Uterus (tissue), 3 donors: ENCODE measurements at regions not wholly inside any gene's neighbourhood (a gene's known extent, or its start where the extent isn't known, plus 50 kb on each side); places are given as distances from the start of the nearest gene placed in this dataset.

Source experiments
- DNase-seq, 2 donors: peaks; one replicate each; pipeline ENCODE4 v3.0.0-alpha.2; 2019 to 2020
- H3K27ac ChIP-seq, 2 donors: fragments of 200-600 bp; sonication (generic); 1 replicate in 1 of 2; 2 replicates in 1 of 2; pipeline ENCODE4 v1.5.1; 2016 to 2018
- H3K27me3 ChIP-seq, 2 donors: fragments of 200-600 bp; sonication (generic); one replicate each; pipeline ENCODE4 v1.5.1; 2018 to 2019; ENCODE audit warnings: control low read depth in 1 of 2
- H3K36me3 ChIP-seq, 2 donors: fragments of 200-600 bp; sonication (generic); one replicate each; pipeline ENCODE4 v1.5.1; 2019; ENCODE audit warnings: control low read depth in 1 of 2
- H3K4me1 ChIP-seq, 2 donors: fragments of 200-600 bp; sonication (generic); one replicate each; pipeline ENCODE4 v1.5.1; 2018 to 2019; ENCODE audit warnings: control low read depth in 1 of 2
- H3K4me3 ChIP-seq, 2 donors: fragments of 200-600 bp; sonication (generic); 1 replicate in 1 of 2; 2 replicates in 1 of 2; pipeline ENCODE4 v1.5.1; 2018 to 2019; ENCODE audit warnings: mild to moderate bottlenecking in 1 of 2
- H3K9me3 ChIP-seq, 2 donors: fragments of 200-600 bp; sonication (generic); one replicate each; pipeline ENCODE4 v1.5.1; 2019; ENCODE audit warnings: control low read depth in 1 of 2
- CTCF ChIP-seq, 4 experiments: fragments of 200-600 bp in 2 of 4; fragments of 450-650 bp in 2 of 4; sonication (generic) in 2 of 4; IDR thresholded peaks; one replicate each; pipeline ENCODE4 v1.5.1; 2016 to 2019; ENCODE audit warnings: antibody characterized with exemption in 4 of 4, mild to moderate bottlenecking in 2 of 4, moderate library complexity in 1 of 4
- POLR2A ChIP-seq, 2 donors: fragments of 450-650 bp; IDR thresholded peaks; one replicate each; pipeline ENCODE4 v1.6.1; 2016; ENCODE audit warnings: antibody characterized with exemption in 2 of 2, mild to moderate bottlenecking in 1 of 2, moderate library complexity in 1 of 2
- intact Hi-C: fragments of 100-400 bp; cut with DNase I; formaldehyde crosslinking; loops from one replicate; pipeline ENCODE4 v1.15.1; 2023; ENCODE audit warnings: low total_unique reads
- donor health status: DM: yes; HTN: yes; CAD: no.

DNA sequence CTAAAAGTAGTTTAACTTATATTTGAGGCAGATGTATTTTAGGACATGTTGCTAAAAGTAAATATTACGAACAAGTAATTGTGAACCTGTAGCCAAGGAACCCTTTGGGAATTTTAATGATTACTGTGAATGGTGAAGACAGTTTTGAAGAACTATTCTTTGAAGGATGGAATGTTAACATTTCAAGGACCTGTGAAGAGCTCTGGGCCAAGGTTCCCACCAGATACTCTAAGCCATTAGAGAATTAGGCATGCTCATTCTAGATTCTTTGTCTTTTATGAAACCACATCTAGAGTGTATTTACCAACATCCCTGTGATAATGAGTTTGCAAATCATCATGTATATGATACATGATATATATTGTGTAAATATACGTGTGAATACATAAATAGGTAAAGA, 99.8 kb downstream of the SEPTIN7 start:
- H3K36me3 ChIP-seq: no peaks in the 10 kb centered on the region
- no peak overlapping the region for H3K4me3 ChIP-seq
- no peaks in the 10 kb centered on the region for H3K4me1 ChIP-seq
- no peaks in the 10 kb centered on the region for H3K9me3 ChIP-seq
- intact Hi-C loops: no loop called here
- TF ChIP-seq CTCF (IDR thresholded peaks at IDR 0.05): no peak
- no peak for TF ChIP-seq POLR2A (IDR thresholded peaks at IDR 0.05)
- H3K27ac ChIP-seq: no peak overlapping the region
- DNase-seq: no peak
- no peaks in the 10 kb centered on the region for H3K27me3 ChIP-seq

GRCh38 chr7:35905555-35905954, 104.7 kb downstream of the SEPTIN7 start:
- H3K27me3 ChIP-seq: no peaks in the 10 kb centered on the region
- TF ChIP-seq CTCF (IDR thresholded peaks at IDR 0.05): no peak
- no peak for TF ChIP-seq POLR2A (IDR thresholded peaks at IDR 0.05)
- no peak for DNase-seq
- no peak overlapping the region for H3K27ac ChIP-seq
- H3K4me3 ChIP-seq: no peak overlapping the region
- H3K9me3 ChIP-seq: no peaks in the 10 kb centered on the region
- H3K36me3 ChIP-seq: no peaks in the 10 kb centered on the region
- intact Hi-C loops: loop anchor here (5.0 kb wide), 1 partner anchor 198 kb away; no protein-coding TSS in a partner anchor
- no peaks in the 10 kb centered on the region for H3K4me1 ChIP-seq

GRCh38 chr7:35906191-35906908, 105.5 kb downstream of the SEPTIN7 start:
- no peak overlapping the region for H3K27ac ChIP-seq
- H3K4me3 ChIP-seq: no peak overlapping the region
- H3K36me3 ChIP-seq: no peaks in the 10 kb centered on the region
- intact Hi-C loops: loop anchor here (5.0 kb wide), 1 partner anchor 199 kb away; no protein-coding TSS in a partner anchor
- DNase-seq: peak; percentile 55 to 74
- no peaks in the 10 kb centered on the region for H3K4me1 ChIP-seq
- TF ChIP-seq CTCF (IDR thresholded peaks at IDR 0.05) (peak; percentile 92 to 96 (median 94)), POLR2A (IDR thresholded peaks at IDR 0.05) (no peak)
- no peaks in the 10 kb centered on the region for H3K9me3 ChIP-seq
- H3K27me3 ChIP-seq: no peaks in the 10 kb centered on the region

DNA sequence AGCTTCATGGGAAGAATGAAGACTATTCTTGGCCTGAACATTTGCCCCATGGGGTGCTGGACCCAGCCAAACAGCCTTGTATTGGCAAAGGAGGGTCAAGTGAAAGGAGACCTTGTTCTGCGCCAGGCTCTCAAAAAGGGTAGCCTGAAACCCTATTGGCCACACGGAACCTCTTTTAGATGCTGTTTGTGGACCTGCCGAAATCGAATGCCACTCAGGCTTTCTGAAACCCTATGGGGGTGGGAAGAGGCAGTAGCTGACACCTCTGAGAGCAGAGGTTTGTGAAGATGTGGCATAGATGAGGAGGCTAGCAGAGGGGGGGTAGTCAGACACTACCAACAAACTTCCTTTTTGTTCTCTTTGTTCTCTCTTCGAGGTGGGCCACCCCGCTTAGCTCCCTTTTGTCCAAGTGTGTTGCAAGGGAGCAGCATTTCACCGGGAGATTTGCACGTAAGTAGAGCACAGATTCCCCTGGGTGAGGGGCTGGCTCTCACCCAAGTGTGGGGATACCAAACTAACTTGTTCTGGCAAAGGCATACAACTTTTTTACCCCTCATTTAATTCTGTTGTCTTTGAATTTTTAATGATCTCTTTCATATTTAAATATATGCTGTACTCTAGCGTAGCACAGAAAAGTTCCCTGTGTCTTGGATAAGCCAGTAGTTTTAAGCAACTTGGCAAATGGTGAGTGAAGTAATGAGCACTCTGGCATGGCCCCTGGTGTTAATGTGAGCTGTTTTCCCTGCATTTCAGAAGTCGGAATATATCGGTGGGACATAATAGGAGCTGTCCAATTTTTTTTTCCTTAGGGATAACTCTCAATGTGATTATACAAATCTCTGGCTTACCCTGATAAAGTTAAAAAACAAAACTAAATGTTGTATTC, 107.7 kb downstream of the SEPTIN7 start:
- DNase-seq: peak in 1 of 2 donors; percentile 29
- no peaks in the 10 kb centered on the region for H3K36me3 ChIP-seq
- no peaks in the 10 kb centered on the region for H3K27me3 ChIP-seq
- TF ChIP-seq POLR2A (IDR thresholded peaks at IDR 0.05) (no peak), CTCF (IDR thresholded peaks at IDR 0.05) (no peak)
- peak overlapping the region in 1 of 2 donors; percentile 21 for H3K27ac ChIP-seq
- intact Hi-C loops: loop anchor here (5.0 kb wide), 1 partner anchor 201 kb away; no protein-coding TSS in a partner anchor
- no peaks in the 10 kb centered on the region for H3K9me3 ChIP-seq
- no peak overlapping the region for H3K4me3 ChIP-seq
- no peaks in the 10 kb centered on the region for H3K4me1 ChIP-seq
